ENCODE measurements at regions not wholly inside any gene's neighbourhood (a gene's known extent, or its start where the extent isn't known, plus 50 kb on each side); places are given as distances from the start of the nearest gene placed in this dataset.
A peak's percentile ranks its signal among the peaks of the same experiment; 100 is the strongest.

- Histone ChIP-seq H2BK120ac (ENCODE audit: low read depth, low read length) (no peak overlapping the region), H3K27ac (ENCODE audit: low read depth, low read length) (no peak overlapping the region), H2BK15ac (replicated peaks; ENCODE audit: low read depth) (no peak overlapping the region), H3K18ac (ENCODE audit: low read length) (no peak overlapping the region), H3K27me3 (ENCODE audit: insufficient read depth, low read length, poor library complexity) (no peaks in the 10 kb centered on the region), H4K8ac (ENCODE audit: low read depth, low read length) (no peak overlapping the region), H4K5ac (ENCODE audit: low read length) (no peak overlapping the region), H3K36me3 (ENCODE audit: control insufficient read depth, insufficient read depth, low read length) (no peaks in the 10 kb centered on the region), H3K79me2 (ENCODE audit: control insufficient read depth, insufficient read depth, low read length) (no peaks in the 10 kb centered on the region), H3K79me1 (ENCODE audit: low read length) (no peaks in the 10 kb centered on the region), H2BK5ac (ENCODE audit: low read length) (no peak overlapping the region), H3K4me1 (ENCODE audit: control insufficient read depth, low read depth, low read length) (peaks cover 8% of the 10 kb centered on the region), H3K4ac (ENCODE audit: low read depth, low read length) (no peak overlapping the region), H2AK5ac (ENCODE audit: low read length) (no peak overlapping the region), H3K56ac (ENCODE audit: low read length) (no peak overlapping the region), H3K9ac (ENCODE audit: low read length) (no peak overlapping the region), H3K4me3 (ENCODE audit: low read length) (no peak overlapping the region), H3K4me2 (ENCODE audit: low read length) (no peak overlapping the region), H3K23ac (ENCODE audit: low read length) (no peak overlapping the region)
- whole genome bisulfite sequencing (ENCODE audit: extremely low coverage, insufficient coverage, low lambda C conversion rate) = no CpG with 5 or more reads among the region's 1 CpG
- DNase-seq = no peak
These were observed 710.8 kb upstream of the PCDH20 start for GRCh38 chr13:62126400-62126799.

GRCh38 chr13:62125451-62125850, 709.8 kb upstream of the PCDH20 start:
- DNase-seq = no peak
- Histone ChIP-seq H3K27me3 (ENCODE audit: insufficient read depth, low read length, poor library complexity) (no peaks in the 10 kb centered on the region), H2BK120ac (ENCODE audit: low read depth, low read length) (no peak overlapping the region), H3K27ac (ENCODE audit: low read depth, low read length) (no peak overlapping the region), H3K4me3 (ENCODE audit: low read length) (no peak overlapping the region), H2BK5ac (ENCODE audit: low read length) (no peak overlapping the region), H3K18ac (ENCODE audit: low read length) (no peak overlapping the region), H2AK5ac (ENCODE audit: low read length) (no peak overlapping the region), H3K79me1 (ENCODE audit: low read length) (no peaks in the 10 kb centered on the region), H3K23ac (ENCODE audit: low read length) (no peak overlapping the region), H3K56ac (ENCODE audit: low read length) (no peak overlapping the region), H3K79me2 (ENCODE audit: control insufficient read depth, insufficient read depth, low read length) (no peaks in the 10 kb centered on the region), H3K9ac (ENCODE audit: low read length) (no peak overlapping the region), H3K4me2 (ENCODE audit: low read length) (no peak overlapping the region), H4K5ac (ENCODE audit: low read length) (no peak overlapping the region), H3K4ac (ENCODE audit: low read depth, low read length) (no peak overlapping the region), H3K4me1 (ENCODE audit: control insufficient read depth, low read depth, low read length) (peaks cover 8% of the 10 kb centered on the region), H4K8ac (ENCODE audit: low read depth, low read length) (no peak overlapping the region), H2BK15ac (replicated peaks; ENCODE audit: low read depth) (no peak overlapping the region), H3K36me3 (ENCODE audit: control insufficient read depth, insufficient read depth, low read length) (no peaks in the 10 kb centered on the region)
- no CpG with 5 or more reads among the region's 1 CpG for WGBS (ENCODE audit: extremely low coverage, insufficient coverage, low lambda C conversion rate)

- H3K23ac ChIP-seq (ENCODE audit: low read length) = no peak overlapping the region
These were observed 707.8 kb upstream of the PCDH20 start for GRCh38 chr13:62123409-62123808.

GRCh38 chr13:62122434-62122833, 706.8 kb upstream of the PCDH20 start:
- no peak overlapping the region for H2BK5ac ChIP-seq (ENCODE audit: low read length)
- no peak overlapping the region for H3K4me2 ChIP-seq (ENCODE audit: low read length)
- no CpG with 5 or more reads among the region's 2 CpGs for WGBS (ENCODE audit: extremely low coverage, insufficient coverage, low lambda C conversion rate)
- no peak overlapping the region for H3K56ac ChIP-seq (ENCODE audit: low read length)
- H3K79me2 ChIP-seq (ENCODE audit: control insufficient read depth, insufficient read depth, low read length) = no peaks in the 10 kb centered on the region
- H2BK120ac ChIP-seq (ENCODE audit: low read depth, low read length) = no peak overlapping the region
- H4K5ac ChIP-seq (ENCODE audit: low read length) = no peak overlapping the region
- no peak overlapping the region for H3K4me3 ChIP-seq (ENCODE audit: low read length)
- H3K9ac ChIP-seq (ENCODE audit: low read length) = no peak overlapping the region
- no peaks in the 10 kb centered on the region for H3K79me1 ChIP-seq (ENCODE audit: low read length)
- no peak overlapping the region for H2BK15ac ChIP-seq (replicated peaks; ENCODE audit: low read depth)
- H3K36me3 ChIP-seq (ENCODE audit: control insufficient read depth, insufficient read depth, low read length) = no peaks in the 10 kb centered on the region
- no peak overlapping the region for H4K8ac ChIP-seq (ENCODE audit: low read depth, low read length)
- H3K23ac ChIP-seq (ENCODE audit: low read length) = no peak overlapping the region
- no peak overlapping the region for H3K27ac ChIP-seq (ENCODE audit: low read depth, low read length)
- no peaks in the 10 kb centered on the region for H3K27me3 ChIP-seq (ENCODE audit: insufficient read depth, low read length, poor library complexity)
- H2AK5ac ChIP-seq (ENCODE audit: low read length) = no peak overlapping the region
- H3K4ac ChIP-seq (ENCODE audit: low read depth, low read length) = no peak overlapping the region
- H3K18ac ChIP-seq (ENCODE audit: low read length) = no peak overlapping the region
- H3K4me1 ChIP-seq (ENCODE audit: control insufficient read depth, low read depth, low read length) = no peaks in the 10 kb centered on the region
- DNase-seq = no peak

More at GRCh38 chr13:62123409-62123808, 707.8 kb upstream of the PCDH20 start:
- no peaks in the 10 kb centered on the region for H3K27me3 ChIP-seq (ENCODE audit: insufficient read depth, low read length, poor library complexity)
- H3K56ac ChIP-seq (ENCODE audit: low read length) = no peak overlapping the region
- no peak overlapping the region for H2AK5ac ChIP-seq (ENCODE audit: low read length)
- H3K4me1 ChIP-seq (ENCODE audit: control insufficient read depth, low read depth, low read length) = no peaks in the 10 kb centered on the region
- H3K79me1 ChIP-seq (ENCODE audit: low read length) = no peaks in the 10 kb centered on the region
- no CpG with 5 or more reads among the region's 2 CpGs for WGBS (ENCODE audit: extremely low coverage, insufficient coverage, low lambda C conversion rate)
- no peaks in the 10 kb centered on the region for H3K79me2 ChIP-seq (ENCODE audit: control insufficient read depth, insufficient read depth, low read length)
- H4K8ac ChIP-seq (ENCODE audit: low read depth, low read length) = no peak overlapping the region
- no peak for DNase-seq
- no peak overlapping the region for H2BK120ac ChIP-seq (ENCODE audit: low read depth, low read length)
- H3K4ac ChIP-seq (ENCODE audit: low read depth, low read length) = no peak overlapping the region
- H4K5ac ChIP-seq (ENCODE audit: low read length) = no peak overlapping the region
- H3K36me3 ChIP-seq (ENCODE audit: control insufficient read depth, insufficient read depth, low read length) = no peaks in the 10 kb centered on the region
- no peak overlapping the region for H3K9ac ChIP-seq (ENCODE audit: low read length)
- no peak overlapping the region for H3K4me2 ChIP-seq (ENCODE audit: low read length)
- no peak overlapping the region for H3K4me3 ChIP-seq (ENCODE audit: low read length)
- H3K18ac ChIP-seq (ENCODE audit: low read length) = no peak overlapping the region
- no peak overlapping the region for H2BK15ac ChIP-seq (replicated peaks; ENCODE audit: low read depth)
- H2BK5ac ChIP-seq (ENCODE audit: low read length) = no peak overlapping the region
- H3K27ac ChIP-seq (ENCODE audit: low read depth, low read length) = no peak overlapping the region

- peak; percentile 49 for DNase-seq
- H3K79me1 ChIP-seq (ENCODE audit: low read length) = no peaks in the 10 kb centered on the region
- H4K8ac ChIP-seq (ENCODE audit: low read depth, low read length) = no peak overlapping the region
- no peak overlapping the region for H4K5ac ChIP-seq (ENCODE audit: low read length)
- H3K4ac ChIP-seq (ENCODE audit: low read depth, low read length) = no peak overlapping the region
- no peak overlapping the region for H2BK5ac ChIP-seq (ENCODE audit: low read length)
- no peaks in the 10 kb centered on the region for H3K79me2 ChIP-seq (ENCODE audit: control insufficient read depth, insufficient read depth, low read length)
- no peak overlapping the region for H2BK15ac ChIP-seq (replicated peaks; ENCODE audit: low read depth)
- no peak overlapping the region for H3K56ac ChIP-seq (ENCODE audit: low read length)
- no peak overlapping the region for H3K18ac ChIP-seq (ENCODE audit: low read length)
- H3K27me3 ChIP-seq (ENCODE audit: insufficient read depth, low read length, poor library complexity) = no peaks in the 10 kb centered on the region
- no peak overlapping the region for H3K27ac ChIP-seq (ENCODE audit: low read depth, low read length)
- no CpG with 5 or more reads among the region's 5 CpGs for WGBS (ENCODE audit: extremely low coverage, insufficient coverage, low lambda C conversion rate)
- no peak overlapping the region for H2AK5ac ChIP-seq (ENCODE audit: low read length)
- no peak overlapping the region for H2BK120ac ChIP-seq (ENCODE audit: low read depth, low read length)
- H3K4me2 ChIP-seq (ENCODE audit: low read length) = no peak overlapping the region
- H3K4me1 ChIP-seq (ENCODE audit: control insufficient read depth, low read depth, low read length) = no peaks in the 10 kb centered on the region
- H3K4me3 ChIP-seq (ENCODE audit: low read length) = no peak overlapping the region
- H3K23ac ChIP-seq (ENCODE audit: low read length) = no peak overlapping the region
- H3K36me3 ChIP-seq (ENCODE audit: control insufficient read depth, insufficient read depth, low read length) = no peaks in the 10 kb centered on the region
- H3K9ac ChIP-seq (ENCODE audit: low read length) = no peak overlapping the region
These were observed 704.4 kb upstream of the PCDH20 start for GRCh38 chr13:62119739-62120700.
